ENCODE measurements at regions not wholly inside any gene's neighbourhood (a gene's known extent, or its start where the extent isn't known, plus 50 kb on each side); places are given as distances from the start of the nearest gene placed in this dataset.

GRCh38 chr11:69910519-69911309 is 91.5 kb upstream of the FGF3 start:
- H3K56ac ChIP-seq (ENCODE audit: insufficient read length, low read depth, low read length) = no peak overlapping the region
- H3K4me1 ChIP-seq (ENCODE audit: insufficient read depth, low read length) = no peaks in the 10 kb centered on the region; the same call in 1 of the 2 replicates
- TF ChIP-seq CTCF (conservative IDR thresholded peaks at IDR 0.05) = no peak
- no peak overlapping the region for H4K91ac ChIP-seq (ENCODE audit: insufficient read length, low read depth, low read length)
- Mint-ChIP-seq H3K36me3 (ENCODE audit: insufficient read depth in 1 of 3, low read depth in 3 of 3) (no peaks in the 10 kb centered on the region; a peak in 1 of 7 replicates), H3K9me3 (no peaks in the 10 kb centered on the region), H3K27ac (peak overlapping the region in 1 of 3 experiments; percentile 76; a peak in 1 of 7 replicates), H3K4me1 (peaks cover 2 to 11% of the 10 kb centered on the region in 2 experiments; a peak in 2 of 4 replicates), H3K4me3 (no peak overlapping the region; a peak in 1 of 5 replicates), H3K27me3 (ENCODE audit: low read depth) (peaks cover 6% of the 10 kb centered on the region)
- H4K20me1 ChIP-seq (ENCODE audit: control insufficient read depth, insufficient read depth, insufficient read length) = no peaks in the 10 kb centered on the region
- H3K9me3 ChIP-seq (ENCODE audit: control insufficient read depth, low read depth, low read length) = no peaks in the 10 kb centered on the region
- no peak overlapping the region for H3K9ac ChIP-seq (ENCODE audit: extremely low read depth, insufficient read length, low read length)
- H3K27me3 ChIP-seq (ENCODE audit: insufficient read depth, low read length) = no peaks in the 10 kb centered on the region
- no peak overlapping the region for H2BK120ac ChIP-seq (ENCODE audit: low read depth, low read length, poor library complexity, severe bottlenecking)
- H3K14ac ChIP-seq (ENCODE audit: insufficient read depth, low read length) = no peak overlapping the region; the same call in 1 of the 2 replicates
- no peak overlapping the region for H2BK12ac ChIP-seq (ENCODE audit: insufficient read length, low read depth, low read length)
- H2BK15ac ChIP-seq (ENCODE audit: low read depth, low read length) = no peak overlapping the region; the same call in 1 of the 2 replicates
- no peaks in the 10 kb centered on the region for H3K23me2 ChIP-seq (ENCODE audit: insufficient read length, low read depth, low read length, poor library complexity, severe bottlenecking)
- H3K79me1 ChIP-seq (ENCODE audit: insufficient read depth, low read depth, low read length, poor library complexity, severe bottlenecking) = no peaks in the 10 kb centered on the region
- H2BK5ac ChIP-seq (ENCODE audit: insufficient read length, low read length) = no peak overlapping the region
- no peak overlapping the region for H3K18ac ChIP-seq (ENCODE audit: insufficient read length, low read depth, low read length)
- H2AK5ac ChIP-seq (ENCODE audit: insufficient read length, low read length) = no peak overlapping the region
- H3K4me2 ChIP-seq (ENCODE audit: insufficient read depth, insufficient read length, low read length) = no peak overlapping the region
- H4K5ac ChIP-seq (ENCODE audit: insufficient read length, low read depth, low read length) = no peak overlapping the region
- WGBS (ENCODE audit: extremely low coverage, insufficient read length, low lambda C conversion rate) = no CpG with 5 or more reads among the region's 17 CpGs
- no peak overlapping the region for H2BK20ac ChIP-seq (ENCODE audit: low read depth, low read length, poor library complexity, severe bottlenecking)
- no peaks in the 10 kb centered on the region for H3K79me2 ChIP-seq (ENCODE audit: insufficient read depth, low read length)
- H4K8ac ChIP-seq (replicated peaks; ENCODE audit: insufficient read length, low read depth, low read length) = peak overlapping the region; percentile 32
- H3K27ac ChIP-seq (ENCODE audit: insufficient read length, low read depth, low read length) = no peak overlapping the region
- no peak overlapping the region for H3K23ac ChIP-seq (ENCODE audit: insufficient read length, low read depth, low read length)
- no peak overlapping the region for H2AFZ ChIP-seq (ENCODE audit: low read length)
- H3T11ph ChIP-seq (ENCODE audit: low read length) = no peak overlapping the region
- no peak for DNase-seq
- H3K4ac ChIP-seq (ENCODE audit: low read depth, low read length) = no peak overlapping the region
